ENCODE measurements at regions not wholly inside any gene's neighbourhood (a gene's known extent, or its start where the extent isn't known, plus 50 kb on each side); places are given as distances from the start of the nearest gene placed in this dataset.
"Not testable (repeated sequence)": the region's sequence is repeated elsewhere in the genome, so short reads cannot be mapped to it uniquely, and the experiment has no call there.

GRCh38 chr19:29056535-29056934, 156.4 kb downstream of the UQCRFS1 start:
- Mint-ChIP-seq H3K27ac (no peak overlapping the region), H3K9me3 (peaks cover 10% of the 10 kb centered on the region), H3K27me3 (no peaks in the 10 kb centered on the region), H3K4me3 (no peak overlapping the region), H3K36me3 (no peaks in the 10 kb centered on the region), H3K4me1 (no peaks in the 10 kb centered on the region)
- ATAC-seq (ENCODE audit: low read depth) (no peak), DNase-seq (ENCODE audit: low spot score in 2 of 2) (no peak)

GRCh38 chr19:29054886-29055675, 157.9 kb downstream of the UQCRFS1 start:
- no peaks in the 10 kb centered on the region for H3K27me3 Mint-ChIP-seq
- H3K4me3 Mint-ChIP-seq = no peak overlapping the region
- peaks cover 10% of the 10 kb centered on the region for H3K9me3 Mint-ChIP-seq
- ATAC-seq (ENCODE audit: low read depth) (no peak), DNase-seq (ENCODE audit: low spot score in 2 of 2) (no peak)
- no peaks in the 10 kb centered on the region for H3K4me1 Mint-ChIP-seq
- H3K36me3 Mint-ChIP-seq = no peaks in the 10 kb centered on the region
- no peak overlapping the region for H3K27ac Mint-ChIP-seq

- peaks cover 9% of the 10 kb centered on the region for H3K9me3 Mint-ChIP-seq
- ATAC-seq (ENCODE audit: low read depth) (no peak), DNase-seq (ENCODE audit: low spot score in 2 of 2) (no peak)
- H3K4me1 Mint-ChIP-seq = no peaks in the 10 kb centered on the region
- no peaks in the 10 kb centered on the region for H3K27me3 Mint-ChIP-seq
- H3K27ac Mint-ChIP-seq = no peak overlapping the region
- H3K4me3 Mint-ChIP-seq = no peak overlapping the region
- no peaks in the 10 kb centered on the region for H3K36me3 Mint-ChIP-seq
Measured at GRCh38 chr19:29048873-29049272, 164.1 kb downstream of the UQCRFS1 start.

- Mint-ChIP-seq H3K4me3 (no peak overlapping the region), H3K4me1 (no peaks in the 10 kb centered on the region), H3K27ac (no peak overlapping the region), H3K36me3 (no peaks in the 10 kb centered on the region), H3K27me3 (no peaks in the 10 kb centered on the region), H3K9me3 (peaks cover 7% of the 10 kb centered on the region)
- no peak for DNase-seq (ENCODE audit: low spot score in 2 of 2)
- ATAC-seq (ENCODE audit: low read depth) = no peak
Measured at GRCh38 chr19:29045679-29046254, 167.2 kb downstream of the UQCRFS1 start.

- ATAC-seq (ENCODE audit: low read depth) (no peak), DNase-seq (ENCODE audit: low spot score in 2 of 2) (no peak)
- H3K27ac Mint-ChIP-seq = no peak overlapping the region
- no peaks in the 10 kb centered on the region for H3K27me3 Mint-ChIP-seq
- H3K4me1 Mint-ChIP-seq = no peaks in the 10 kb centered on the region
- peaks cover 7% of the 10 kb centered on the region for H3K9me3 Mint-ChIP-seq
- no peak overlapping the region for H3K4me3 Mint-ChIP-seq
- no peaks in the 10 kb centered on the region for H3K36me3 Mint-ChIP-seq
Measured at GRCh38 chr19:29044037-29044436, 168.9 kb downstream of the UQCRFS1 start.

- ATAC-seq (ENCODE audit: low read depth) (no peak), DNase-seq (ENCODE audit: low spot score in 2 of 2) (no peak)
- Mint-ChIP-seq H3K36me3 (no peaks in the 10 kb centered on the region), H3K4me3 (no peak overlapping the region), H3K27ac (no peak overlapping the region), H3K4me1 (no peaks in the 10 kb centered on the region), H3K9me3 (peaks cover 9% of the 10 kb centered on the region), H3K27me3 (no peaks in the 10 kb centered on the region)
Measured at GRCh38 chr19:29042450-29042849, 170.5 kb downstream of the UQCRFS1 start.

- H3K36me3 Mint-ChIP-seq = no peaks in the 10 kb centered on the region
- no peak overlapping the region for H3K4me3 Mint-ChIP-seq
- H3K27me3 Mint-ChIP-seq = no peaks in the 10 kb centered on the region
- ATAC-seq (ENCODE audit: low read depth) (no peak), DNase-seq (ENCODE audit: low spot score in 2 of 2) (no peak)
- H3K27ac Mint-ChIP-seq = no peak overlapping the region
- H3K4me1 Mint-ChIP-seq = no peaks in the 10 kb centered on the region
- H3K9me3 Mint-ChIP-seq = peaks cover 11% of the 10 kb centered on the region
Measured at GRCh38 chr19:29040951-29041350, 172.0 kb downstream of the UQCRFS1 start.

- no peaks in the 10 kb centered on the region for H3K36me3 Mint-ChIP-seq
- no peak overlapping the region for H3K4me3 Mint-ChIP-seq
- ATAC-seq (ENCODE audit: low read depth) (no peak), DNase-seq (ENCODE audit: low spot score in 2 of 2) (no peak)
- no peaks in the 10 kb centered on the region for H3K4me1 Mint-ChIP-seq
- peaks cover 11% of the 10 kb centered on the region for H3K9me3 Mint-ChIP-seq
- no peak overlapping the region for H3K27ac Mint-ChIP-seq
- H3K27me3 Mint-ChIP-seq = no peaks in the 10 kb centered on the region
Measured at GRCh38 chr19:29040292-29040691, 172.7 kb downstream of the UQCRFS1 start.

GRCh38 chr19:29039036-29039435, 173.9 kb downstream of the UQCRFS1 start:
- H3K9me3 Mint-ChIP-seq; H3K27me3 Mint-ChIP-seq; ATAC-seq (ENCODE audit: low read depth); H3K27ac Mint-ChIP-seq; H3K4me3 Mint-ChIP-seq; DNase-seq (ENCODE audit: low spot score in 2 of 2); H3K4me1 Mint-ChIP-seq; H3K36me3 Mint-ChIP-seq: not testable (repeated sequence)

- Mint-ChIP-seq H3K27ac (no peak overlapping the region), H3K27me3 (no peaks in the 10 kb centered on the region), H3K9me3 (peaks cover 3% of the 10 kb centered on the region), H3K4me3 (no peak overlapping the region), H3K4me1 (no peaks in the 10 kb centered on the region), H3K36me3 (no peaks in the 10 kb centered on the region)
- ATAC-seq (ENCODE audit: low read depth) (no peak), DNase-seq (ENCODE audit: low spot score in 2 of 2) (no peak)
Measured at GRCh38 chr19:29031216-29031615, 181.7 kb downstream of the UQCRFS1 start.

- H3K36me3 Mint-ChIP-seq = no peaks in the 10 kb centered on the region
Measured at GRCh38 chr19:29029268-29029958, 183.5 kb downstream of the UQCRFS1 start.

GRCh38 chr19:29022599-29022998, 190.4 kb downstream of the UQCRFS1 start:
- Mint-ChIP-seq H3K9me3 (peaks cover under 1% of the 10 kb centered on the region), H3K27me3 (no peaks in the 10 kb centered on the region), H3K4me3 (no peak overlapping the region), H3K4me1 (no peaks in the 10 kb centered on the region), H3K36me3 (no peaks in the 10 kb centered on the region), H3K27ac (no peak overlapping the region)
- DNase-seq (ENCODE audit: low spot score in 2 of 2) (no peak), ATAC-seq (ENCODE audit: low read depth) (no peak)

More at GRCh38 chr19:29029268-29029958, 183.5 kb downstream of the UQCRFS1 start:
- DNase-seq (ENCODE audit: low spot score in 2 of 2) (no peak), ATAC-seq (ENCODE audit: low read depth) (no peak)
- Mint-ChIP-seq H3K27me3 (no peaks in the 10 kb centered on the region), H3K4me3 (no peak overlapping the region), H3K4me1 (no peaks in the 10 kb centered on the region), H3K9me3 (peaks cover 2% of the 10 kb centered on the region), H3K27ac (no peak overlapping the region)

- Mint-ChIP-seq H3K4me1 (no peaks in the 10 kb centered on the region), H3K27ac (no peak overlapping the region), H3K9me3 (peaks cover 1% of the 10 kb centered on the region), H3K4me3 (no peak overlapping the region), H3K36me3 (no peaks in the 10 kb centered on the region), H3K27me3 (no peaks in the 10 kb centered on the region)
- ATAC-seq (ENCODE audit: low read depth) (no peak), DNase-seq (ENCODE audit: low spot score in 2 of 2) (no peak)
Measured at GRCh38 chr19:29022165-29022564, 190.8 kb downstream of the UQCRFS1 start.

GRCh38 chr19:29021232-29021916, 191.6 kb downstream of the UQCRFS1 start:
- H3K9me3 Mint-ChIP-seq = peaks cover 1% of the 10 kb centered on the region
- no peak overlapping the region for H3K27ac Mint-ChIP-seq
- no peaks in the 10 kb centered on the region for H3K4me1 Mint-ChIP-seq
- DNase-seq (ENCODE audit: low spot score in 2 of 2) (no peak), ATAC-seq (ENCODE audit: low read depth) (no peak)
- no peaks in the 10 kb centered on the region for H3K27me3 Mint-ChIP-seq
- H3K36me3 Mint-ChIP-seq = peaks cover 2% of the 10 kb centered on the region
- no peak overlapping the region for H3K4me3 Mint-ChIP-seq

All from memory B cell (primary cell).